ENCODE measurements at regions not wholly inside any gene's neighbourhood (a gene's known extent, or its start where the extent isn't known, plus 50 kb on each side); places are given as distances from the start of the nearest gene placed in this dataset.

DNA sequence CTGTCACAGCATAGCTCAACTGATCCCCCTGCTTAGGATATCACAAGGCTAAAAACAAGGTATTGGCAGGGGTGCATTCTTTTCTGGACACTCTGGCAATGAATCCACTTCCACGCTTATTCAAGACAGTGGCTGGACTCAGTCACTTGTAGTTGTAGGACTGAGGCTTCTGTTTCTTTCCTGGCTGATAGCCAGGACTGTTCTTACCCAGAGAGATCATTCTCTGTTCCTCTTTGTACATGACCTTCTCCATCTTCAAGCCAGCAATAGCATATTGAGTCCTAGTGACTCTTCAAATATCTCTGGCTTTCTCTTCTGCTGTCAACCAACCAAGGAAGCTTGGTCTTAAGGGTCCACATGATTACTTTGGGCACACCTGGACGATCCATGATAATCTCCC lies 241.3 kb downstream of the RBM43 start:
- TF ChIP-seq, protein P1, sequence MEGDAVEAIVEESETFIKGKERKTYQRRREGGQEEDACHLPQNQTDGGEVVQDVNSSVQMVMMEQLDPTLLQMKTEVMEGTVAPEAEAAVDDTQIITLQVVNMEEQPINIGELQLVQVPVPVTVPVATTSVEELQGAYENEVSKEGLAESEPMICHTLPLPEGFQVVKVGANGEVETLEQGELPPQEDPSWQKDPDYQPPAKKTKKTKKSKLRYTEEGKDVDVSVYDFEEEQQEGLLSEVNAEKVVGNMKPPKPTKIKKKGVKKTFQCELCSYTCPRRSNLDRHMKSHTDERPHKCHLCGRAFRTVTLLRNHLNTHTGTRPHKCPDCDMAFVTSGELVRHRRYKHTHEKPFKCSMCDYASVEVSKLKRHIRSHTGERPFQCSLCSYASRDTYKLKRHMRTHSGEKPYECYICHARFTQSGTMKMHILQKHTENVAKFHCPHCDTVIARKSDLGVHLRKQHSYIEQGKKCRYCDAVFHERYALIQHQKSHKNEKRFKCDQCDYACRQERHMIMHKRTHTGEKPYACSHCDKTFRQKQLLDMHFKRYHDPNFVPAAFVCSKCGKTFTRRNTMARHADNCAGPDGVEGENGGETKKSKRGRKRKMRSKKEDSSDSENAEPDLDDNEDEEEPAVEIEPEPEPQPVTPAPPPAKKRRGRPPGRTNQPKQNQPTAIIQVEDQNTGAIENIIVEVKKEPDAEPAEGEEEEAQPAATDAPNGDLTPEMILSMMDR (IDR thresholded peaks at IDR 0.05): no peak
- no peak for TF ChIP-seq POLR2A (IDR thresholded peaks at IDR 0.05)
